ENCODE measurements at regions not wholly inside any gene's neighbourhood (a gene's known extent, or its start where the extent isn't known, plus 50 kb on each side); places are given as distances from the start of the nearest gene placed in this dataset.

GRCh38 chr5:124912638-124913328 lies 166.3 kb upstream of the ZNF608 start:
- TF ChIP-seq EP300 (IDR thresholded peaks at IDR 0.05) (no peak), CTCF (IDR thresholded peaks at IDR 0.05) (no peak), POLR2A (IDR thresholded peaks at IDR 0.05) (no peak)

Data from suprapubic skin (tissue), 3 donors.